ENCODE measurements at regions not wholly inside any gene's neighbourhood (a gene's known extent, or its start where the extent isn't known, plus 50 kb on each side); places are given as distances from the start of the nearest gene placed in this dataset.

DNA sequence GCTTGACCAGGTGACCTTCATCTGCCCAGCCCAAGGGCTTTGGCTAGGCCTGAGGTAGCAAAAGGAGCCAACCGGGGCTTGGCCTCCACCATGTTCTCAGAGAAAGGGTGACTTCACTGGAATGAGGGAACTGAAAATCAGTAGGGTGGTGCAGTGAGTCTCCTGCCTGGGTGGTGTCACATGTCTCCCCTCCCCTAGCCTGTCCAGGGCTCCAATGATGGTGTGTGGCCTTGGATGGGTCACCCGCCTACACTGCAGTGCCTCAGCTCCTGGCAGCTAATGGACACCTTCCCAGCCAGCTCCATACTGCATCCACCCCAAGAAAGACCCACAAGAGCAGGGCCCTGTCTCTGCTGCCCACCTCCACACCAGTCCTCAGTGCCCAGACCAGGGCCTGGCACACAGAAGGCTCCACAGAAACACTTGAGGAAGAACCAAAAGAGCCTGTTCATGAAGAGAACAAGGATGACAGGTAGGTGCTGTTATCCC lies 678.7 kb downstream of the MATN1 start:
- 82 to 100% (median 95%) methylated on average over 2 of the region's 2 CpGs for WGBS, 5 donors
- intact Hi-C loops (cut with DNase I; ENCODE audit: low total_unique reads): no loop called here
- no peak overlapping the region for H3K4me3 ChIP-seq
- no peaks in the 10 kb centered on the region for H3K4me1 ChIP-seq
- H3K27ac ChIP-seq: no peak overlapping the region
- peaks cover 0 to 19% (median 14%) of the 10 kb centered on the region in 8 donors for H3K9me3 ChIP-seq
- no peaks in the 10 kb centered on the region for H3K36me3 ChIP-seq
- H3K27me3 ChIP-seq (replicated peaks in 1 of 7): peaks cover 0 to 19% (median 3%) of the 10 kb centered on the region in 7 donors
- no peak for TF ChIP-seq POLR2AphosphoS5 (IDR thresholded peaks at IDR 0.05)
- TF ChIP-seq POLR2A (IDR thresholded peaks at IDR 0.05): no peak
- TF ChIP-seq, protein P1, sequence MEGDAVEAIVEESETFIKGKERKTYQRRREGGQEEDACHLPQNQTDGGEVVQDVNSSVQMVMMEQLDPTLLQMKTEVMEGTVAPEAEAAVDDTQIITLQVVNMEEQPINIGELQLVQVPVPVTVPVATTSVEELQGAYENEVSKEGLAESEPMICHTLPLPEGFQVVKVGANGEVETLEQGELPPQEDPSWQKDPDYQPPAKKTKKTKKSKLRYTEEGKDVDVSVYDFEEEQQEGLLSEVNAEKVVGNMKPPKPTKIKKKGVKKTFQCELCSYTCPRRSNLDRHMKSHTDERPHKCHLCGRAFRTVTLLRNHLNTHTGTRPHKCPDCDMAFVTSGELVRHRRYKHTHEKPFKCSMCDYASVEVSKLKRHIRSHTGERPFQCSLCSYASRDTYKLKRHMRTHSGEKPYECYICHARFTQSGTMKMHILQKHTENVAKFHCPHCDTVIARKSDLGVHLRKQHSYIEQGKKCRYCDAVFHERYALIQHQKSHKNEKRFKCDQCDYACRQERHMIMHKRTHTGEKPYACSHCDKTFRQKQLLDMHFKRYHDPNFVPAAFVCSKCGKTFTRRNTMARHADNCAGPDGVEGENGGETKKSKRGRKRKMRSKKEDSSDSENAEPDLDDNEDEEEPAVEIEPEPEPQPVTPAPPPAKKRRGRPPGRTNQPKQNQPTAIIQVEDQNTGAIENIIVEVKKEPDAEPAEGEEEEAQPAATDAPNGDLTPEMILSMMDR (IDR thresholded peaks at IDR 0.05 in 8 of 11, conservative IDR thresholded peaks at IDR 0.05 in 3 of 11): no peak
- DNase-seq: no peak

DNA sequence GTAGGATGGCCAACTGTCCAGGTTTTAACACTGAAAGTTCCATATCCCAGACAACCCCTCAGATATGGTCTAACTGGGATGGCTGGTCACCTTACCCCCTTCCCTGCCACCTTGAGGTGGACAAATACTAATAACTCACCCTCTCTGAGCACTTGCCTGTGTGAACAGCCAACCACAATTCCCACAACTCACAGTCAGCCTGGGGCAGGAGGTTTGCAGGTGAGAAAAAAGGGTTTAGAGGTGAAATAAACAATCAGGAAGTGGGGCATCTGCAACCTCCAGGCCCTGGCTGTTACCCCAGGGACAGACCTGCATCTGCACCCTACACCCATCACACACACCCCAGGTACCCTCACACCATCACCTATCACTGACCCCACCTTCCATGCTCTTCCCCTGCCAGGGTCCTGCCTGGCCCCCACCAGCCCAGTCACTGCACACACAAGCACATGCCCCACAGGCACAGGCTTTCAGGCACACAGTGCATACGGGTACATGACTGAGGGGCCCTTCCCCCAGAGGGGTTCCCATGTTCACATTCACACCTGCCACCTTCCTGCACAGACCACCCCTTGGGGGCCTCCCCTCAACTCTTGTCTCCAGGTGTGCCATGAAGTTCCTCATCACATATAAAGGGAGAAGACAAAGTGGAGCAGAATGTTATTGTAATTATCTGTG lies 679.5 kb downstream of the MATN1 start:
- no peak overlapping the region for H3K27ac ChIP-seq
- H3K36me3 ChIP-seq: no peaks in the 10 kb centered on the region
- intact Hi-C loops (cut with DNase I; ENCODE audit: low total_unique reads): no loop called here
- H3K27me3 ChIP-seq (replicated peaks in 1 of 7): peaks cover 0 to 17% (median 0%) of the 10 kb centered on the region in 7 donors
- TF ChIP-seq POLR2AphosphoS5 (IDR thresholded peaks at IDR 0.05) (no peak), POLR2A (IDR thresholded peaks at IDR 0.05) (no peak)
- TF ChIP-seq, protein P1 (IDR thresholded peaks at IDR 0.05 in 8 of 11, conservative IDR thresholded peaks at IDR 0.05 in 3 of 11): no peak
- no peaks in the 10 kb centered on the region for H3K4me1 ChIP-seq
- H3K9me3 ChIP-seq: peaks cover 0 to 19% (median 14%) of the 10 kb centered on the region in 8 donors
- peak; percentile 35 for DNase-seq
- WGBS, 5 donors: 56 to 86% (median 67%) methylated on average over 1 of the region's 1 CpG
- H3K4me3 ChIP-seq: no peak overlapping the region

DNA sequence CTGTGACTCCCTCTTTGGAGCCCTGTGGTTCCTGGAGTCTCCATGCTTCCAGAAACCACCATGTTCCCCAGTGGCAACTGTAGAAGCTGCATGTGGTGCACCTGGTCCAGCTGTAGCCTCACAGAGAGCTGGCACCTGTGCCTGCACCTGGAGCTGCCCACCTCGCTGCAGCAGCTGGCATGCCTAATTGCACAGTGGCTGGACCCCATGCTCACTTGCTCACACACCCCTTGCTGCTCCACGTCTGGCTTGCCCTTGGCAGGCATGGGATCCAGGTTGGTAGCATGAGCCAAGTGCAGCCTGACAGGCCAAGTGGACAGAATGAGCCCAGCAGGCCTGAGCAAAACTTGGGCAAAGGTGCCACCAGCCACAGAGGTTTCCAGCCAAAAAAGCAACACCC lies 680.1 kb downstream of the MATN1 start:
- intact Hi-C loops (cut with DNase I; ENCODE audit: low total_unique reads): no loop called here
- Histone ChIP-seq H3K4me3 (no peak overlapping the region), H3K9me3 (peaks cover 0 to 19% (median 14%) of the 10 kb centered on the region in 8 donors), H3K36me3 (no peaks in the 10 kb centered on the region), H3K4me1 (no peaks in the 10 kb centered on the region), H3K27me3 (replicated peaks in 1 of 7) (peaks cover 0 to 12% (median 0%) of the 10 kb centered on the region in 7 donors), H3K27ac (no peak overlapping the region)
- TF ChIP-seq, protein P1 (IDR thresholded peaks at IDR 0.05 in 8 of 11, conservative IDR thresholded peaks at IDR 0.05 in 3 of 11): no peak
- TF ChIP-seq POLR2A (IDR thresholded peaks at IDR 0.05) (no peak), POLR2AphosphoS5 (IDR thresholded peaks at IDR 0.05) (no peak)
- WGBS, 5 donors: 67 to 89% (median 78%) methylated on average over 2 of the region's 2 CpGs
- no peak for DNase-seq

DNA sequence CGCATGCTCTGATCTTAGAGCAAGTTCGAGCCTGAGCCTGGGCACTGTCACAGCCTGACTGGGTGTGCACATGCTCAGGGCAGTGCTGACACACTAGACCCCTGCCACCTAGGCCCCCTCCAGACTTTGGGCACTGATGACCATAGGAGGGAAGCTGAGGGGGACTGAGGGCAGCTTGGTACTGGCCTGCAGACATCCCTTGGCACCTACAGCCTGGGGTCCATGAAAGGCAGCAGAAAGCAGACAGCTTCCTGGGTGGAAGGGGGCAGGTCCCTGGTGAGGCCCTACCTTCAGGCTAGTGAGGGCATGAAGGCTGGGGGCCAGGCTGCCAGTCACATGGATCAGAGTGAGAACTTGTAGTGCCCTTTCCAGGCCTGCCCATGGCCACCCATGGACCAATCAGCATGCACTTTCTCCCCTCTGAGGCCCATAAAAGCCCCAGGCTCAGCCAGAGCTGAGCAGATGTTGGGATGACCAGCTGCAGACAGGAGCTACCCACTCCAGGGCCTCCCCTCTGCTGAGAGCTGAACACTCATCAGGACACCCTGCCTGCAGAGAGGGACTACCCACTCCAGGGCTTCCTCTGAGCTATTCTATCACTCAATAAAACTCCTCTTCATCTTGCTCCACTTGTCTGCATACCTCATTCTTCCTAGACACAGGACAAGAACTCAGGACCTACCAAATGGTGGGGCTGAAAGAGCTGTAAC lies 680.8 kb downstream of the MATN1 start:
- 86 to 94% (median 90%) methylated on average over 2 of the region's 2 CpGs; no CpG with 5 or more reads in 1 of the 5 donors for WGBS, 5 donors
- TF ChIP-seq POLR2A (IDR thresholded peaks at IDR 0.05) (no peak), POLR2AphosphoS5 (IDR thresholded peaks at IDR 0.05) (no peak)
- TF ChIP-seq, protein P1 (IDR thresholded peaks at IDR 0.05 in 8 of 11, conservative IDR thresholded peaks at IDR 0.05 in 3 of 11): no peak
- Histone ChIP-seq H3K4me3 (no peak overlapping the region), H3K27me3 (replicated peaks in 1 of 7) (peaks cover 0 to 12% (median 0%) of the 10 kb centered on the region in 7 donors), H3K27ac (no peak overlapping the region), H3K4me1 (no peaks in the 10 kb centered on the region), H3K36me3 (no peaks in the 10 kb centered on the region), H3K9me3 (peaks cover 0 to 19% (median 14%) of the 10 kb centered on the region in 8 donors)
- intact Hi-C loops (cut with DNase I; ENCODE audit: low total_unique reads): no loop called here
- DNase-seq: peak; percentile 48

All from spleen (tissue), 11 donors.